ENCODE measurements at regions not wholly inside any gene's neighbourhood (a gene's known extent, or its start where the extent isn't known, plus 50 kb on each side); places are given as distances from the start of the nearest gene placed in this dataset.
A peak's percentile ranks its signal among the peaks of the same experiment; 100 is the strongest.

- DNase-seq (ENCODE audit: low spot score) = no peak
- intact Hi-C loops (cut with DNase I) = no loop called here
Measured at GRCh38 chr15:39211108-39211979, 369.5 kb upstream of the THBS1 start.

GRCh38 chr15:39213385-39213840, 367.5 kb upstream of the THBS1 start:
- DNase-seq (ENCODE audit: low spot score) = peak; percentile 81
- intact Hi-C loops (cut with DNase I) = no loop called here

- intact Hi-C loops (cut with DNase I) = no loop called here
- no peak for DNase-seq (ENCODE audit: low spot score)
Measured at GRCh38 chr15:39215015-39215414, 365.9 kb upstream of the THBS1 start.

GRCh38 chr15:39216816-39217215, 364.1 kb upstream of the THBS1 start:
- DNase-seq (ENCODE audit: low spot score) = no peak
- intact Hi-C loops (cut with DNase I) = no loop called here

GRCh38 chr15:39219608-39220007, 361.3 kb upstream of the THBS1 start:
- intact Hi-C loops (cut with DNase I) = no loop called here
- DNase-seq (ENCODE audit: low spot score) = no peak

GRCh38 chr15:39226169-39226937, 354.5 kb upstream of the THBS1 start:
- intact Hi-C loops (cut with DNase I) = no loop called here
- no peak for DNase-seq (ENCODE audit: low spot score)

GRCh38 chr15:39227001-39227400, 353.9 kb upstream of the THBS1 start:
- intact Hi-C loops (cut with DNase I) = no loop called here
- no peak for DNase-seq (ENCODE audit: low spot score)

GRCh38 chr15:39228889-39229288, 352.0 kb upstream of the THBS1 start:
- DNase-seq (ENCODE audit: low spot score) = no peak
- intact Hi-C loops (cut with DNase I) = no loop called here

- intact Hi-C loops (cut with DNase I) = no loop called here
- DNase-seq (ENCODE audit: low spot score) = no peak
Measured at GRCh38 chr15:39230205-39230907, 350.5 kb upstream of the THBS1 start.

GRCh38 chr15:39230908-39231285, 350.0 kb upstream of the THBS1 start:
- intact Hi-C loops (cut with DNase I) = no loop called here
- no peak for DNase-seq (ENCODE audit: low spot score)

GRCh38 chr15:39232512-39232911, 348.4 kb upstream of the THBS1 start:
- intact Hi-C loops (cut with DNase I) = no loop called here

GRCh38 chr15:39235084-39235795, 345.6 kb upstream of the THBS1 start:
- intact Hi-C loops (cut with DNase I) = no loop called here
- no peak for DNase-seq (ENCODE audit: low spot score)

More at GRCh38 chr15:39232512-39232911, 348.4 kb upstream of the THBS1 start:
- peak; percentile 68 for DNase-seq (ENCODE audit: low spot score)

- DNase-seq (ENCODE audit: low spot score) = no peak
- intact Hi-C loops (cut with DNase I) = no loop called here
Measured at GRCh38 chr15:39236375-39236774, 344.5 kb upstream of the THBS1 start.

- no peak for DNase-seq (ENCODE audit: low spot score)
- intact Hi-C loops (cut with DNase I) = no loop called here
Measured at GRCh38 chr15:39238443-39238842, 342.4 kb upstream of the THBS1 start.

- intact Hi-C loops (cut with DNase I) = no loop called here
- no peak for DNase-seq (ENCODE audit: low spot score)
Measured at GRCh38 chr15:39239562-39239961, 341.3 kb upstream of the THBS1 start.

GRCh38 chr15:39242345-39242744, 338.5 kb upstream of the THBS1 start:
- intact Hi-C loops (cut with DNase I) = no loop called here
- no peak for DNase-seq (ENCODE audit: low spot score)

GRCh38 chr15:39243396-39243795, 337.5 kb upstream of the THBS1 start:
- no peak for DNase-seq (ENCODE audit: low spot score)
- intact Hi-C loops (cut with DNase I) = no loop called here

- intact Hi-C loops (cut with DNase I) = no loop called here
- DNase-seq (ENCODE audit: low spot score) = no peak
Measured at GRCh38 chr15:39244776-39245175, 336.1 kb upstream of the THBS1 start.

- intact Hi-C loops (cut with DNase I) = no loop called here
- DNase-seq (ENCODE audit: low spot score) = no peak
Measured at GRCh38 chr15:39246523-39246922, 334.4 kb upstream of the THBS1 start.
